GM23338 (cell line): ENCODE measurements at regions not wholly inside any gene's neighbourhood (a gene's known extent, or its start where the extent isn't known, plus 50 kb on each side); places are given as distances from the start of the nearest gene placed in this dataset.

Source experiments
- ATAC-seq: fragments of 200-7000 bp; cut with Tn5 transposase; 3 replicates; pipeline ENCODE4 v1.9.1; 2020
- DNase-seq: peaks from one replicate; pipeline ENCODE4 v3.0.0-alpha.2; 2015; ENCODE audit warnings: low spot score
- H2AFZ ChIP-seq: fragments of 200-600 bp; sonication (generic); 2 replicates; pipeline ENCODE4 v1.8.0; 2016; ENCODE audit warnings: antibody characterized with exemption, mild to moderate bottlenecking, moderate library complexity
- H3F3A ChIP-seq: fragments of 200-600 bp; sonication (generic); replicated peaks from 2 replicates; pipeline ENCODE4 v1.8.0; 2017; ENCODE audit warnings: antibody characterized with exemption, mixed run types, low read depth
- H3K27ac ChIP-seq: fragments of 200-600 bp; sonication (generic); 2 replicates; pipeline ENCODE4 v1.6.1; 2016; ENCODE audit warnings: low read depth
- H3K27me3 ChIP-seq: fragments of 200-600 bp; sonication (generic); 2 replicates; pipeline ENCODE4 v1.8.0; 2016; ENCODE audit warnings: mild to moderate bottlenecking, mixed run types, moderate library complexity; ENCODE audit not compliant: insufficient read depth
- H3K36me3 ChIP-seq: fragments of 200-600 bp; sonication (generic); 2 replicates; pipeline ENCODE4 v1.8.0; 2016; ENCODE audit warnings: mild to moderate bottlenecking; ENCODE audit not compliant: insufficient read depth
- H3K4me1 ChIP-seq: fragments of 200-600 bp; sonication (generic); 2 replicates; pipeline ENCODE4 v1.8.0; 2016; ENCODE audit warnings: mild to moderate bottlenecking, moderate library complexity; ENCODE audit not compliant: insufficient read depth
- H3K4me2 ChIP-seq: fragments of 200-600 bp; sonication (generic); 2 replicates; pipeline ENCODE4 v1.7.1; 2017; ENCODE audit warnings: mixed run types
- H3K4me3 ChIP-seq: fragments of 200-600 bp; sonication (generic); 2 replicates; pipeline ENCODE4 v1.6.1; 2016; ENCODE audit warnings: mixed run types
- H3K79me2 ChIP-seq: fragments of 200-600 bp; sonication (generic); replicated peaks from 2 replicates; pipeline ENCODE4 v1.8.0; 2017; ENCODE audit warnings: mild to moderate bottlenecking; ENCODE audit not compliant: insufficient read depth
- H3K9me2 ChIP-seq: fragments of 200-600 bp; sonication (generic); 2 replicates; pipeline ENCODE4 v1.8.0; 2017; ENCODE audit not compliant: insufficient read depth
- H4K20me1 ChIP-seq: fragments of 200-600 bp; sonication (generic); replicated peaks from 2 replicates; pipeline ENCODE4 v1.8.0; 2017; ENCODE audit warnings: mild to moderate bottlenecking; ENCODE audit not compliant: insufficient read depth
- H3K27ac Mint-ChIP-seq: 2 replicates; pipeline ENCODE4 v1.8.0; 2020; ENCODE audit warnings: inconsistent platforms, mild to moderate bottlenecking, moderate library complexity, mixed read lengths
- H3K27me3 Mint-ChIP-seq: 3 replicates; pipeline ENCODE4 v1.8.0; 2022; ENCODE audit warnings: low read depth, mild to moderate bottlenecking, moderate library complexity, mixed read lengths, inconsistent platforms; ENCODE audit not compliant: insufficient read depth, poor library complexity
- H3K36me3 Mint-ChIP-seq: 3 replicates; pipeline ENCODE4 v1.8.0; 2021; ENCODE audit warnings: low read depth, mild to moderate bottlenecking, inconsistent platforms, moderate library complexity, mixed read lengths
- H3K4me1 Mint-ChIP-seq: 3 replicates; pipeline ENCODE4 v1.8.0; 2020; ENCODE audit warnings: mild to moderate bottlenecking, inconsistent platforms, mixed read lengths
- H3K4me3 Mint-ChIP-seq: 3 replicates; pipeline ENCODE4 v1.8.0; 2021; ENCODE audit warnings: moderate library complexity, mild to moderate bottlenecking, inconsistent platforms, mixed read lengths
- H3K9me3 Mint-ChIP-seq: 3 replicates; pipeline ENCODE4 v1.8.0; 2020; ENCODE audit warnings: moderate library complexity, mild to moderate bottlenecking, inconsistent platforms, mixed read lengths
- CREB1 ChIP-seq: fragments of 250-450 bp; sonication (Bioruptor Pico); IDR thresholded peaks from 2 replicates; pipeline ENCODE4 v1.5.0; 2020; ENCODE audit warnings: low read depth, mild to moderate bottlenecking, moderate library complexity
- EZH2 ChIP-seq: fragments of 200-600 bp; sonication (generic); IDR thresholded peaks from one replicate; pipeline ENCODE4 v1.8.0; 2017; ENCODE audit warnings: antibody characterized with exemption, mild to moderate bottlenecking, low read depth; ENCODE audit not compliant: unreplicated experiment
- EZH2phosphoT487 ChIP-seq: fragments of 200-600 bp; sonication (generic); IDR thresholded peaks from one replicate; pipeline ENCODE4 v1.8.1; 2018; ENCODE audit warnings: antibody characterized with exemption; ENCODE audit not compliant: unreplicated experiment
- JUNB ChIP-seq: IDR thresholded peaks from one replicate; pipeline ENCODE4 v1.6.1; 2016; ENCODE audit warnings: antibody characterized with exemption; ENCODE audit not compliant: unreplicated experiment
- NANOG ChIP-seq: IDR thresholded peaks from 2 replicates; pipeline ENCODE4 v1.6.1; 2016; ENCODE audit warnings: antibody characterized with exemption, borderline replicate concordance
- POLR2AphosphoS5 ChIP-seq: IDR thresholded peaks from 2 replicates; pipeline ENCODE4 v1.6.1; 2016; ENCODE audit warnings: antibody characterized with exemption, low read depth
- STAT1 ChIP-seq: IDR thresholded peaks from one replicate; pipeline ENCODE4 v1.6.1; 2016; ENCODE audit warnings: antibody characterized with exemption; ENCODE audit not compliant: unreplicated experiment
- ZNF114 ChIP-seq: fragments of 250-450 bp; sonication (Bioruptor Pico); IDR thresholded peaks from 2 replicates; pipeline ENCODE4 v1.5.0; 2020; ENCODE audit warnings: mild to moderate bottlenecking, moderate library complexity
- ZNF331 ChIP-seq: fragments of 250-450 bp; sonication (Bioruptor Pico); IDR thresholded peaks from 2 replicates; pipeline ENCODE4 v1.5.0; 2020; ENCODE audit warnings: low read depth, mild to moderate bottlenecking, moderate library complexity
- ZNF462 ChIP-seq: fragments of 250-450 bp; sonication (Bioruptor Pico); IDR thresholded peaks from 2 replicates; pipeline ENCODE4 v1.5.0; 2020; ENCODE audit warnings: mild to moderate bottlenecking, moderate library complexity
- TF ChIP-seq, protein P1 (sequence below), 2 experiments: fragments of 200-600 bp in 1 of 2; sonication (generic) in 1 of 2; conservative IDR thresholded peaks; 2 replicates each; pipeline versions ENCODE4 v1.5.1 to v1.6.1; 2016 to 2017; ENCODE audit warnings: antibody characterized with exemption in 2 of 2, low read depth in 2 of 2, mild to moderate bottlenecking in 2 of 2, moderate library complexity in 1 of 2

GRCh38 chrX:146921204-146921603 is 106.7 kb upstream of the CXorf51A start (continued):
- TF ChIP-seq, protein P1, sequence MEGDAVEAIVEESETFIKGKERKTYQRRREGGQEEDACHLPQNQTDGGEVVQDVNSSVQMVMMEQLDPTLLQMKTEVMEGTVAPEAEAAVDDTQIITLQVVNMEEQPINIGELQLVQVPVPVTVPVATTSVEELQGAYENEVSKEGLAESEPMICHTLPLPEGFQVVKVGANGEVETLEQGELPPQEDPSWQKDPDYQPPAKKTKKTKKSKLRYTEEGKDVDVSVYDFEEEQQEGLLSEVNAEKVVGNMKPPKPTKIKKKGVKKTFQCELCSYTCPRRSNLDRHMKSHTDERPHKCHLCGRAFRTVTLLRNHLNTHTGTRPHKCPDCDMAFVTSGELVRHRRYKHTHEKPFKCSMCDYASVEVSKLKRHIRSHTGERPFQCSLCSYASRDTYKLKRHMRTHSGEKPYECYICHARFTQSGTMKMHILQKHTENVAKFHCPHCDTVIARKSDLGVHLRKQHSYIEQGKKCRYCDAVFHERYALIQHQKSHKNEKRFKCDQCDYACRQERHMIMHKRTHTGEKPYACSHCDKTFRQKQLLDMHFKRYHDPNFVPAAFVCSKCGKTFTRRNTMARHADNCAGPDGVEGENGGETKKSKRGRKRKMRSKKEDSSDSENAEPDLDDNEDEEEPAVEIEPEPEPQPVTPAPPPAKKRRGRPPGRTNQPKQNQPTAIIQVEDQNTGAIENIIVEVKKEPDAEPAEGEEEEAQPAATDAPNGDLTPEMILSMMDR (conservative IDR thresholded peaks at IDR 0.05; ENCODE audit: low read depth in 2 of 2), result no peak
- TF ChIP-seq JUNB (no peak), ZNF331 (CRISPR knock-in tag) (no peak)

GRCh38 chrX:146907391-146908240 is 93.1 kb upstream of the CXorf51A start:
- no peak overlapping the region for H2AFZ ChIP-seq
- no peaks in the 10 kb centered on the region for H3K36me3 ChIP-seq
- Mint-ChIP-seq H3K9me3 (peaks cover 31% of the 10 kb centered on the region), H3K27me3 (no peaks in the 10 kb centered on the region), H3K4me3 (no peak overlapping the region), H3K4me1 (no peaks in the 10 kb centered on the region), H3K27ac (no peak overlapping the region), H3K36me3 (no peaks in the 10 kb centered on the region)
- H3K4me2 ChIP-seq, result no peak overlapping the region
- no peak overlapping the region for H3K4me3 ChIP-seq
- no peaks in the 10 kb centered on the region for H3K27me3 ChIP-seq
- no peaks in the 10 kb centered on the region for H3F3A ChIP-seq
- ATAC-seq (no peak), DNase-seq (no peak)
- H3K27ac ChIP-seq, result no peak overlapping the region
- H3K4me1 ChIP-seq, result no peaks in the 10 kb centered on the region
- H3K9me2 ChIP-seq, result no peaks in the 10 kb centered on the region
- H3K79me2 ChIP-seq, result no peaks in the 10 kb centered on the region
- H4K20me1 ChIP-seq, result no peaks in the 10 kb centered on the region
- TF ChIP-seq, protein P1 (conservative IDR thresholded peaks at IDR 0.05; ENCODE audit: low read depth in 2 of 2), result no peak
- TF ChIP-seq ZNF331 (CRISPR knock-in tag), result no peak
- no peak for TF ChIP-seq POLR2AphosphoS5
- TF ChIP-seq NANOG, result no peak
- TF ChIP-seq EZH2, result no peak
- TF ChIP-seq CREB1 (CRISPR knock-in tag), result no peak
- no peak for TF ChIP-seq STAT1
- no peak for TF ChIP-seq EZH2phosphoT487
- no peak for TF ChIP-seq ZNF114 (CRISPR knock-in tag)
- TF ChIP-seq ZNF462 (CRISPR knock-in tag), result no peak
